H1 (cell line): ENCODE measurements at regions not wholly inside any gene's neighbourhood (a gene's known extent, or its start where the extent isn't known, plus 50 kb on each side); places are given as distances from the start of the nearest gene placed in this dataset.

ENCODE experiments used
- CTCF ChIA-PET: fragments of 300-600 bp; sonication (Branson Sonifier 250); formaldehyde crosslinking; loops from one replicate; lab custom pipeline; 2021; ENCODE audit not compliant: partially characterized antibody; lab: Charles Lee
- POLR2A ChIA-PET: fragments of 300-600 bp; sonication (Branson Sonifier 250); formaldehyde crosslinking; loops from one replicate; lab custom pipeline; 2021; ENCODE audit warnings: inconsistent platforms; ENCODE audit not compliant: partially characterized antibody; lab: Charles Lee
- DNase-seq, 2 experiments: peaks; one replicate each; pipeline versions ENCODE4 v3.0.0 to v3.0.0-alpha.2; 2010 to 2022; ENCODE audit warnings: low spot score in 2 of 2, low read depth in 1 of 2, mixed read lengths in 1 of 2
- FAIRE-seq: peaks from 2 replicates; lab custom pipeline; 2011; peaks lifted over from hg19 to GRCh38; lab: Jason Lieb, UNC
- H2AFZ ChIP-seq: 2 replicates; pipeline ENCODE4 v1.8.1; 2012; ENCODE audit warnings: low read length, inconsistent platforms
- H2AK5ac ChIP-seq: 2 replicates; pipeline ENCODE4 v1.6.1; 2013; ENCODE audit warnings: low read depth, low read length
- H2BK120ac ChIP-seq: replicated peaks from 2 replicates; pipeline ENCODE3; 2013; ENCODE audit warnings: low read depth, low read length, inconsistent platforms
- H2BK12ac ChIP-seq: 2 replicates; pipeline ENCODE4 v1.6.1; 2013; ENCODE audit warnings: low read depth, low read length
- H2BK15ac ChIP-seq: 2 replicates; pipeline ENCODE4 v1.6.1; 2013; ENCODE audit warnings: low read length
- H2BK20ac ChIP-seq: 2 replicates; pipeline ENCODE4 v1.6.1; 2013; ENCODE audit warnings: low read length
- H2BK5ac ChIP-seq: 2 replicates; pipeline ENCODE4 v1.6.1; 2013; ENCODE audit warnings: low read depth, low read length
- H3K14ac ChIP-seq: 2 replicates; pipeline ENCODE4 v1.6.1; 2013; ENCODE audit warnings: inconsistent platforms; ENCODE audit not compliant: insufficient read length
- H3K18ac ChIP-seq: 2 replicates; pipeline ENCODE4 v1.6.1; 2013; ENCODE audit warnings: low read length; ENCODE audit errors: extremely low read depth
- H3K23ac ChIP-seq: 2 replicates; pipeline ENCODE4 v1.6.1; 2013; ENCODE audit warnings: inconsistent platforms; ENCODE audit not compliant: insufficient read length
- H3K23me2 ChIP-seq: 2 replicates; pipeline ENCODE4 v1.6.1; 2013; ENCODE audit warnings: low read depth, low read length
- H3K27ac ChIP-seq: 2 replicates; pipeline ENCODE4 v1.6.1; 2011; ENCODE audit warnings: low read depth, low read length, inconsistent platforms
- H3K27me3 ChIP-seq, 4 experiments: replicated peaks in 1 of 4; 1 replicate in 1 of 4; 2 replicates in 3 of 4; pipeline versions ENCODE4 v1.6.1 to v1.8.1; 2011 to 2013; ENCODE audit warnings: low read length in 3 of 4, mild to moderate bottlenecking in 3 of 4, inconsistent platforms in 2 of 4, mixed read lengths in 2 of 4, moderate library complexity in 1 of 4; ENCODE audit not compliant: control insufficient read depth in 3 of 4, insufficient read depth in 3 of 4; ENCODE audit errors: extremely low read depth in 1 of 4
- H3K36me3 ChIP-seq, 4 experiments: 2 replicates each; pipeline versions ENCODE4 v1.6.1 to v1.8.1; 2011 to 2013; ENCODE audit warnings: mild to moderate bottlenecking in 4 of 4, low read length in 3 of 4, moderate library complexity in 2 of 4, control low read depth in 1 of 4, inconsistent platforms in 1 of 4; ENCODE audit not compliant: insufficient read depth in 4 of 4, control insufficient read depth in 2 of 4
- H3K4ac ChIP-seq: replicated peaks from 2 replicates; pipeline ENCODE3; 2013; ENCODE audit warnings: low read length, low read depth, mixed read lengths, inconsistent platforms; ENCODE audit not compliant: insufficient read length
- H3K4me1 ChIP-seq, 4 experiments: replicated peaks in 1 of 4; 1 replicate in 1 of 4; 2 replicates in 3 of 4; pipeline versions ENCODE4 v1.6.1 to v1.8.1; 2011 to 2013; ENCODE audit warnings: low read length in 3 of 4, inconsistent platforms in 2 of 4, mixed read lengths in 1 of 4; ENCODE audit not compliant: insufficient read depth in 4 of 4, control insufficient read depth in 3 of 4
- H3K4me2 ChIP-seq, 2 experiments: 2 replicates each; pipeline versions ENCODE4 v1.6.1 to v1.8.1; 2011 to 2013; ENCODE audit warnings: low read depth in 2 of 2, low read length in 2 of 2, control low read depth in 1 of 2, inconsistent platforms in 1 of 2, mild to moderate bottlenecking in 1 of 2; ENCODE audit not compliant: insufficient read depth in 1 of 2
- H3K4me3 ChIP-seq, 4 experiments: fragments of 200-600, 300-600 bp in 1 of 4; sonication (generic), shearing (Covaris generic), sonication (Bioruptor Twin) in 1 of 4; 2 replicates each; pipeline versions ENCODE4 v1.5.1 to v1.8.1; 2011 to 2016; ENCODE audit warnings: low read length in 4 of 4, low read depth in 3 of 4, control low read depth in 2 of 4, inconsistent platforms in 2 of 4, mild to moderate bottlenecking in 2 of 4, mixed read lengths in 1 of 4, moderate library complexity in 1 of 4; ENCODE audit not compliant: insufficient read depth in 2 of 4; ENCODE audit errors: extremely low read depth in 1 of 4
- H3K56ac ChIP-seq: replicated peaks from 2 replicates; pipeline ENCODE3; 2013; ENCODE audit warnings: low read depth, mild to moderate bottlenecking, mixed read lengths, low read length, inconsistent platforms; ENCODE audit not compliant: insufficient read length
- H3K79me1 ChIP-seq: 2 replicates; pipeline ENCODE4 v1.6.1; 2013; ENCODE audit warnings: low read depth, low read length, control low read depth
- H3K79me2 ChIP-seq, 2 experiments: 2 replicates each; pipeline versions ENCODE4 v1.6.1 to v1.8.1; 2012 to 2013; ENCODE audit warnings: low read length in 2 of 2, mild to moderate bottlenecking in 2 of 2, inconsistent platforms in 1 of 2; ENCODE audit not compliant: insufficient read depth in 2 of 2, control insufficient read depth in 1 of 2
- H3K9ac ChIP-seq, 4 experiments: replicated peaks in 1 of 4; 1 replicate in 1 of 4; 2 replicates in 3 of 4; pipeline versions ENCODE4 v1.6.1 to v1.8.1; 2011 to 2013; ENCODE audit warnings: low read depth in 3 of 4, low read length in 3 of 4, control low read depth in 2 of 4, mild to moderate bottlenecking in 2 of 4, moderate library complexity in 2 of 4, inconsistent platforms in 1 of 4; ENCODE audit errors: extremely low read depth in 1 of 4
- H3K9me3 ChIP-seq, 2 experiments: 2 replicates each; pipeline versions ENCODE4 v1.6.1 to v1.8.1; 2012 to 2013; ENCODE audit warnings: mild to moderate bottlenecking in 2 of 2, moderate library complexity in 2 of 2, control low read depth in 1 of 2, inconsistent platforms in 1 of 2, low read depth in 1 of 2, low read length in 1 of 2, mixed read lengths in 1 of 2; ENCODE audit not compliant: insufficient read depth in 2 of 2
- H4K20me1 ChIP-seq, 2 experiments: replicated peaks in 1 of 2; 2 replicates each; pipeline versions ENCODE3 to v1.8.1; 2011 to 2013; ENCODE audit warnings: inconsistent platforms in 2 of 2, low read length in 2 of 2, mild to moderate bottlenecking in 1 of 2; ENCODE audit not compliant: insufficient read depth in 2 of 2, control insufficient read depth in 1 of 2
- H4K5ac ChIP-seq: 2 replicates; pipeline ENCODE4 v1.6.1; 2013; ENCODE audit warnings: low read length, low read depth, mixed read lengths, inconsistent platforms; ENCODE audit not compliant: insufficient read length
- H4K8ac ChIP-seq: 2 replicates; pipeline ENCODE4 v1.8.0; 2013; ENCODE audit warnings: mild to moderate bottlenecking, moderate library complexity, low read length, inconsistent platforms; ENCODE audit not compliant: insufficient read depth; ENCODE audit errors: extremely low read depth
- H4K91ac ChIP-seq: replicated peaks from 2 replicates; pipeline ENCODE3; 2013; ENCODE audit warnings: low read length, mixed read lengths, inconsistent platforms; ENCODE audit not compliant: insufficient read length
- ATF3 ChIP-seq: IDR thresholded peaks from 2 replicates; pipeline ENCODE4 v1.6.1; 2011; ENCODE audit warnings: low read depth, mild to moderate bottlenecking, low read length; ENCODE audit not compliant: insufficient read depth
- BACH1 ChIP-seq: IDR thresholded peaks from 2 replicates; pipeline ENCODE4 v1.6.1; 2012; ENCODE audit warnings: low read length, improper control_type of control experiment
- CHD2 ChIP-seq: IDR thresholded peaks from 2 replicates; pipeline ENCODE4 v1.6.1; 2012; ENCODE audit warnings: low read length, improper control_type of control experiment
- EP300 ChIP-seq, 2 experiments: IDR thresholded peaks; 1 replicate in 1 of 2; 2 replicates in 1 of 2; pipeline ENCODE4 v1.6.1; 2011 to 2012; ENCODE audit warnings: low read depth in 2 of 2, low read length in 2 of 2, mild to moderate bottlenecking in 2 of 2, borderline replicate concordance in 1 of 2, inconsistent platforms in 1 of 2, moderate library complexity in 1 of 2
- GABPA ChIP-seq: IDR thresholded peaks from 2 replicates; pipeline ENCODE4 v1.6.1; 2011; ENCODE audit warnings: mild to moderate bottlenecking, low read length, moderate library complexity, borderline replicate concordance; ENCODE audit not compliant: insufficient read depth
- KDM4A ChIP-seq: IDR thresholded peaks from one replicate; pipeline ENCODE4 v1.7.1; 2012; ENCODE audit warnings: low read depth, mild to moderate bottlenecking, moderate library complexity, low read length, inconsistent platforms; ENCODE audit not compliant: severe bottlenecking
- NANOG ChIP-seq: IDR thresholded peaks from 2 replicates; pipeline ENCODE4 v1.6.1; 2011; ENCODE audit warnings: low read length, low read depth, mild to moderate bottlenecking, inconsistent platforms; ENCODE audit not compliant: insufficient read depth, poor library complexity, severe bottlenecking
- PHF8 ChIP-seq: fragments of 200-600 bp; sonication (generic); conservative IDR thresholded peaks from 2 replicates; pipeline ENCODE4 v1.7.1; 2012; ENCODE audit warnings: low read depth, mild to moderate bottlenecking, inconsistent platforms, low read length, moderate library complexity
- RNF2 ChIP-seq: fragments of 200-900, 300-1000 bp; sonication (generic); IDR thresholded peaks from 2 replicates; pipeline ENCODE4 v1.7.1; 2016; ENCODE audit warnings: borderline replicate concordance, low read depth, mild to moderate bottlenecking, antibody characterized with exemption, low read length; ENCODE audit not compliant: poor library complexity, severe bottlenecking; ENCODE audit errors: missing control alignments
- SIRT6 ChIP-seq: IDR thresholded peaks from one replicate; pipeline ENCODE4 v1.7.1; 2012; ENCODE audit warnings: low read length, inconsistent platforms
- SP4 ChIP-seq: IDR thresholded peaks from 2 replicates; pipeline ENCODE4 v1.6.1; 2012; ENCODE audit warnings: low read length, inconsistent platforms
- TAF1 ChIP-seq: IDR thresholded peaks from 2 replicates; pipeline ENCODE4 v1.6.1; 2011; ENCODE audit warnings: mild to moderate bottlenecking, low read depth, low read length
- whole genome bisulfite sequencing, 2 experiments: shearing (Covaris generic) in 1 of 2; methylation state at CpG; one replicate each; pipeline versions ENCODE4 v1.1.6 to v1.1.7; 2013 to 2015; ENCODE audit warnings: low lambda C conversion rate in 2 of 2, mixed read lengths in 2 of 2, inconsistent platforms in 1 of 2, low coverage in 1 of 2, missing lambda C conversion rate in 1 of 2; ENCODE audit not compliant: insufficient replicate concordance in 2 of 2, insufficient coverage in 1 of 2, insufficient read length in 1 of 2; ENCODE audit errors: extremely low coverage in 1 of 2, missing lambda C conversion rate in 1 of 2; 5-methylcytosine and 5-hydroxymethylcytosine counted together

DNA sequence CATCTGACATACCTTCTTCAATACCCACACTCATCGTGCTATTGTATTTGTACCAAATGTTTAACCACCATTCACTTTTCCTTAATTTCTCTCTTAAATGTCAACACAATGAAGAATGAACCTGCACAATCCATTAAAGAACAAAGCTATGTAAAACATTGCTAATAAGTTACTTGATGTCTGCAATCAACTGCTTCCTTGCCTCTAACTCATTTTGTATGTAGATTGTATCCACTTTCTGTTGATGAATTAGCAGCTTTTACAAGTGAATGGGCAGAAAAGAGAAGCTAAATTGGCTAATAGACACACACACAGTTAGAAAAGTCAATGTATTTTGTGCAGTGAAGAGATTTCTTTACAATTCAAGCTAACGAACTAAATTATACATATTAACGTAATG, 212.5 kb upstream of the NDST3 start:
- H3K79me1 ChIP-seq, result no peaks in the 10 kb centered on the region
- no peak overlapping the region for H3K14ac ChIP-seq
- H3K4ac ChIP-seq, result no peak overlapping the region
- H3K27me3 ChIP-seq, result no peaks in the 10 kb centered on the region
- DNase-seq (no peak), FAIRE-seq (no peak)
- H3K79me2 ChIP-seq, result no peaks in the 10 kb centered on the region
- H3K56ac ChIP-seq, result no peak overlapping the region
- H2BK5ac ChIP-seq, result no peak overlapping the region
- H2AFZ ChIP-seq, result no peak overlapping the region
- H3K4me2 ChIP-seq, result no peak overlapping the region
- no peaks in the 10 kb centered on the region for H4K20me1 ChIP-seq
- no peak overlapping the region for H2BK20ac ChIP-seq
- POLR2A ChIA-PET, result no interaction called here
- no peak overlapping the region for H4K91ac ChIP-seq
- H4K8ac ChIP-seq, result no peak overlapping the region
- H2BK120ac ChIP-seq, result no peak overlapping the region
- no peak overlapping the region for H3K27ac ChIP-seq
- H3K9ac ChIP-seq, result no peak overlapping the region
- CTCF ChIA-PET, result no interaction called here
- 0 out of 4 replicates have a peak, but pooled peaks cover 0 to 2% of the 10 kb centered on the region in 2 experiments for H3K9me3 ChIP-seq
- H3K23me2 ChIP-seq, result no peaks in the 10 kb centered on the region
- no peak overlapping the region for H4K5ac ChIP-seq
- WGBS, 2 experiments, result 80% methylated on average over 3 of the region's 3 CpGs; no CpG with 5 or more reads in 1 of the 2 experiments
- H3K18ac ChIP-seq, result no peak overlapping the region
- no peak for TF ChIP-seq SIRT6
- TF ChIP-seq ATF3, result no peak
- no peak for TF ChIP-seq SP4
- no peak for TF ChIP-seq CHD2
- TF ChIP-seq TAF1, result no peak
- no peak for TF ChIP-seq BACH1
- no peak for TF ChIP-seq KDM4A
- TF ChIP-seq RNF2, result no peak
- no peak for TF ChIP-seq PHF8
- TF ChIP-seq GABPA, result no peak
- no peak for TF ChIP-seq EP300 (IDR thresholded peaks at IDR 0.05; ENCODE audit: borderline replicate concordance in 1 of 2, low read depth in 2 of 2, low read length in 2 of 2)
- no peak for TF ChIP-seq NANOG
- TF ChIP-seq, all 59 proteins: peak for 0
- no peak overlapping the region for H3K4me3 ChIP-seq
- no peak overlapping the region for H2AK5ac ChIP-seq
- no peak overlapping the region for H2BK12ac ChIP-seq
- no peaks in the 10 kb centered on the region; a peak in 1 of 7 replicates for H3K4me1 ChIP-seq
- H2BK15ac ChIP-seq, result no peak overlapping the region
- H3K36me3 ChIP-seq, result no peaks in the 10 kb centered on the region
- no peak overlapping the region for H3K23ac ChIP-seq
